ENCODE measurements at regions not wholly inside any gene's neighbourhood (a gene's known extent, or its start where the extent isn't known, plus 50 kb on each side); places are given as distances from the start of the nearest gene placed in this dataset.
"Not testable (repeated sequence)": the region's sequence is repeated elsewhere in the genome, so short reads cannot be mapped to it uniquely, and the experiment has no call there.

GRCh38 chr15:30030345-30030744 lies 52.4 kb upstream of the GOLGA8J start:
- 89% methylated on average over 8 of the region's 8 CpGs for WGBS

GRCh38 chr15:30023798-30024295 lies 58.9 kb upstream of the GOLGA8J start:
- H3K4me3 ChIP-seq (ENCODE audit: low read depth, low read length), result no peak overlapping the region
- H3K36me3 ChIP-seq (ENCODE audit: insufficient read depth), result no peaks in the 10 kb centered on the region
- no peaks in the 10 kb centered on the region for H3K4me1 ChIP-seq (ENCODE audit: insufficient read depth)
- DNase-seq (ENCODE audit: extremely low spot score), result no peak
- no peak overlapping the region for H3K27ac ChIP-seq (ENCODE audit: low read depth)
- WGBS, result 57% methylated on average over 6 of the region's 6 CpGs

More at GRCh38 chr15:30030345-30030744, 52.4 kb upstream of the GOLGA8J start:
- H3K27ac ChIP-seq (ENCODE audit: low read depth), result no peak overlapping the region
- DNase-seq (ENCODE audit: extremely low spot score), result no peak
- H3K4me3 ChIP-seq (ENCODE audit: low read depth, low read length), result no peak overlapping the region
- H3K36me3 ChIP-seq (ENCODE audit: insufficient read depth), result no peaks in the 10 kb centered on the region
- H3K4me1 ChIP-seq (ENCODE audit: insufficient read depth), result no peaks in the 10 kb centered on the region

- WGBS, result 88% methylated on average over 2 of the region's 2 CpGs
- H3K4me3 ChIP-seq (ENCODE audit: low read depth, low read length), result no peak overlapping the region
- no peaks in the 10 kb centered on the region for H3K36me3 ChIP-seq (ENCODE audit: insufficient read depth)
- DNase-seq (ENCODE audit: extremely low spot score), result no peak
- H3K27ac ChIP-seq (ENCODE audit: low read depth), result no peak overlapping the region
- H3K4me1 ChIP-seq (ENCODE audit: insufficient read depth), result no peaks in the 10 kb centered on the region
These were observed 72.0 kb upstream of the GOLGA8J start for GRCh38 chr15:30010746-30011145.

GRCh38 chr15:30008156-30008555 lies 74.6 kb upstream of the GOLGA8J start:
- 88% methylated on average over 1 of the region's 1 CpG for WGBS
- no peak for DNase-seq (ENCODE audit: extremely low spot score)
- no peaks in the 10 kb centered on the region for H3K36me3 ChIP-seq (ENCODE audit: insufficient read depth)
- no peak overlapping the region for H3K27ac ChIP-seq (ENCODE audit: low read depth)
- H3K4me1 ChIP-seq (ENCODE audit: insufficient read depth), result no peaks in the 10 kb centered on the region
- H3K4me3 ChIP-seq (ENCODE audit: low read depth, low read length), result no peak overlapping the region

- Histone ChIP-seq H3K4me3 (ENCODE audit: low read depth, low read length) (no peak overlapping the region), H3K27ac (ENCODE audit: low read depth) (no peak overlapping the region), H3K4me1 (ENCODE audit: insufficient read depth) (no peaks in the 10 kb centered on the region), H3K36me3 (ENCODE audit: insufficient read depth) (no peaks in the 10 kb centered on the region)
- WGBS, result 76% methylated on average over 5 of the region's 5 CpGs
- no peak for DNase-seq (ENCODE audit: extremely low spot score)
These were observed 81.2 kb upstream of the GOLGA8J start for GRCh38 chr15:30001602-30002001.

- Histone ChIP-seq H3K4me1 (ENCODE audit: insufficient read depth) (no peaks in the 10 kb centered on the region), H3K4me3 (ENCODE audit: low read depth, low read length) (no peak overlapping the region), H3K27ac (ENCODE audit: low read depth) (no peak overlapping the region), H3K36me3 (ENCODE audit: insufficient read depth) (no peaks in the 10 kb centered on the region)
- no peak for DNase-seq (ENCODE audit: extremely low spot score)
- WGBS, result 43% methylated on average over 2 of the region's 2 CpGs
These were observed 84.7 kb upstream of the GOLGA8J start for GRCh38 chr15:29998033-29998432.

- 87% methylated on average over 6 of the region's 6 CpGs for WGBS
- H3K4me3 ChIP-seq (ENCODE audit: low read depth, low read length), result no peak overlapping the region
- no peak overlapping the region for H3K27ac ChIP-seq (ENCODE audit: low read depth)
- H3K4me1 ChIP-seq (ENCODE audit: insufficient read depth), result no peaks in the 10 kb centered on the region
- H3K36me3 ChIP-seq (ENCODE audit: insufficient read depth), result no peaks in the 10 kb centered on the region
- DNase-seq (ENCODE audit: extremely low spot score), result no peak
These were observed 85.3 kb upstream of the GOLGA8J start for GRCh38 chr15:29997499-29997898.

- Histone ChIP-seq H3K36me3 (ENCODE audit: insufficient read depth) (no peaks in the 10 kb centered on the region), H3K4me1 (ENCODE audit: insufficient read depth) (no peaks in the 10 kb centered on the region)
- WGBS, result 89% methylated on average over 5 of the region's 5 CpGs
These were observed 88.5 kb upstream of the GOLGA8J start for GRCh38 chr15:29994284-29994683.

GRCh38 chr15:29990954-29991353 lies 91.8 kb upstream of the GOLGA8J start:
- 74% methylated on average over 4 of the region's 4 CpGs for WGBS

More at GRCh38 chr15:29994284-29994683, 88.5 kb upstream of the GOLGA8J start:
- Histone ChIP-seq H3K27ac (ENCODE audit: low read depth) (no peak overlapping the region), H3K4me3 (ENCODE audit: low read depth, low read length) (no peak overlapping the region)
- DNase-seq (ENCODE audit: extremely low spot score), result no peak

GRCh38 chr15:29990035-29990434 lies 92.7 kb upstream of the GOLGA8J start:
- DNase-seq (ENCODE audit: extremely low spot score), result no peak
- Histone ChIP-seq H3K4me3 (ENCODE audit: low read depth, low read length) (no peak overlapping the region), H3K36me3 (ENCODE audit: insufficient read depth) (no peaks in the 10 kb centered on the region), H3K4me1 (ENCODE audit: insufficient read depth) (no peaks in the 10 kb centered on the region), H3K27ac (ENCODE audit: low read depth) (no peak overlapping the region)
- WGBS, result 53% methylated on average over 2 of the region's 2 CpGs

More at GRCh38 chr15:29990954-29991353, 91.8 kb upstream of the GOLGA8J start:
- DNase-seq (ENCODE audit: extremely low spot score), result no peak
- H3K4me1 ChIP-seq (ENCODE audit: insufficient read depth), result no peaks in the 10 kb centered on the region
- H3K4me3 ChIP-seq (ENCODE audit: low read depth, low read length), result no peak overlapping the region
- H3K27ac ChIP-seq (ENCODE audit: low read depth), result no peak overlapping the region
- H3K36me3 ChIP-seq (ENCODE audit: insufficient read depth), result no peaks in the 10 kb centered on the region

- 19% methylated on average over 3 of the region's 3 CpGs for WGBS
These were observed 94.1 kb upstream of the GOLGA8J start for GRCh38 chr15:29988701-29989100.

GRCh38 chr15:29986946-29987345 lies 95.8 kb upstream of the GOLGA8J start:
- H3K36me3 ChIP-seq (ENCODE audit: insufficient read depth), result no peaks in the 10 kb centered on the region
- WGBS, result 48% methylated on average over 2 of the region's 2 CpGs
- no peak overlapping the region for H3K27ac ChIP-seq (ENCODE audit: low read depth)
- DNase-seq (ENCODE audit: extremely low spot score), result no peak
- H3K4me3 ChIP-seq (ENCODE audit: low read depth, low read length), result no peak overlapping the region
- no peaks in the 10 kb centered on the region for H3K4me1 ChIP-seq (ENCODE audit: insufficient read depth)

More at GRCh38 chr15:29988701-29989100, 94.1 kb upstream of the GOLGA8J start:
- Histone ChIP-seq H3K36me3 (ENCODE audit: insufficient read depth) (no peaks in the 10 kb centered on the region), H3K4me1 (ENCODE audit: insufficient read depth) (no peaks in the 10 kb centered on the region), H3K27ac (ENCODE audit: low read depth) (no peak overlapping the region), H3K4me3 (ENCODE audit: low read depth, low read length) (no peak overlapping the region)
- no peak for DNase-seq (ENCODE audit: extremely low spot score)

- WGBS, result 63% methylated on average over 8 of the region's 8 CpGs
- H3K36me3 ChIP-seq (ENCODE audit: insufficient read depth), result no peaks in the 10 kb centered on the region
- H3K27ac ChIP-seq (ENCODE audit: low read depth), result no peak overlapping the region
- H3K4me1 ChIP-seq (ENCODE audit: insufficient read depth), result no peaks in the 10 kb centered on the region
- H3K4me3 ChIP-seq (ENCODE audit: low read depth, low read length), result no peak overlapping the region
- DNase-seq (ENCODE audit: extremely low spot score), result no peak
These were observed 104.1 kb upstream of the GOLGA8J start for GRCh38 chr15:29978411-29979382.

GRCh38 chr15:29974056-29974455 lies 108.7 kb upstream of the GOLGA8J start:
- not testable (repeated sequence) for H3K36me3 ChIP-seq (ENCODE audit: insufficient read depth); H3K4me1 ChIP-seq (ENCODE audit: insufficient read depth); H3K4me3 ChIP-seq (ENCODE audit: low read depth, low read length); DNase-seq (ENCODE audit: extremely low spot score); H3K27ac ChIP-seq (ENCODE audit: low read depth)
- WGBS, result 85% methylated on average over 3 of the region's 4 CpGs

Data from urinary bladder (tissue), 3 donors.